GM18907 (cell line): ENCODE measurements at regions not wholly inside any gene's neighbourhood (a gene's known extent, or its start where the extent isn't known, plus 50 kb on each side); places are given as distances from the start of the nearest gene placed in this dataset.

Experiments used
- ATAC-seq: cut with Tn5 transposase; IDR thresholded peaks from one replicate; pipeline ENCODE4 v1.9.1; 2021; ENCODE audit warnings: mild to moderate bottlenecking, moderate library complexity; ENCODE audit not compliant: unreplicated experiment

GRCh38 chr1:98487620-98488019, 173.9 kb upstream of the SNX7 start:
- ATAC-seq = no peak

GRCh38 chr1:98482611-98483010, 178.9 kb upstream of the SNX7 start:
- no peak for ATAC-seq

- ATAC-seq = no peak
Observed at GRCh38 chr1:98480271-98480670, 181.2 kb upstream of the SNX7 start.

- ATAC-seq = no peak
Observed at GRCh38 chr1:98478121-98478520, 183.4 kb upstream of the SNX7 start.

- ATAC-seq = no peak
Observed at GRCh38 chr1:98472878-98473277, 188.6 kb upstream of the SNX7 start.

GRCh38 chr1:98471633-98472032, 189.9 kb upstream of the SNX7 start:
- ATAC-seq = no peak

- ATAC-seq = no peak
Observed at GRCh38 chr1:98468111-98468717, 193.3 kb upstream of the SNX7 start.

- ATAC-seq = no peak
Observed at GRCh38 chr1:98467586-98467985, 193.9 kb upstream of the SNX7 start.

GRCh38 chr1:98467122-98467521, 194.4 kb upstream of the SNX7 start:
- ATAC-seq = no peak

GRCh38 chr1:98461873-98462385, 199.6 kb upstream of the SNX7 start:
- ATAC-seq = no peak

GRCh38 chr1:98460136-98460535, 201.4 kb upstream of the SNX7 start:
- ATAC-seq = no peak

- ATAC-seq = no peak
Observed at GRCh38 chr1:98459486-98459870, 202.0 kb upstream of the SNX7 start.

GRCh38 chr1:98458511-98459485, 202.7 kb upstream of the SNX7 start:
- no peak for ATAC-seq

- no peak for ATAC-seq
Observed at GRCh38 chr1:98457248-98457647, 204.3 kb upstream of the SNX7 start.

- ATAC-seq = no peak
Observed at GRCh38 chr1:98454666-98455065, 206.9 kb upstream of the SNX7 start.

GRCh38 chr1:98453066-98453465, 208.5 kb upstream of the SNX7 start:
- ATAC-seq = no peak

GRCh38 chr1:98452162-98452561, 209.4 kb upstream of the SNX7 start:
- ATAC-seq = peak; percentile 84

- no peak for ATAC-seq
Observed at GRCh38 chr1:98441281-98441680, 220.2 kb upstream of the SNX7 start.

GRCh38 chr1:98439471-98439870, 222.1 kb upstream of the SNX7 start:
- no peak for ATAC-seq

- no peak for ATAC-seq
Observed at GRCh38 chr1:98437540-98437939, 224.0 kb upstream of the SNX7 start.

- no peak for ATAC-seq
Observed at GRCh38 chr1:98437011-98437410, 224.5 kb upstream of the SNX7 start.

GRCh38 chr1:98429965-98430443, 231.5 kb upstream of the SNX7 start:
- no peak for ATAC-seq
